ENCODE measurements at regions not wholly inside any gene's neighbourhood (a gene's known extent, or its start where the extent isn't known, plus 50 kb on each side); places are given as distances from the start of the nearest gene placed in this dataset.

- TF ChIP-seq, protein P1, sequence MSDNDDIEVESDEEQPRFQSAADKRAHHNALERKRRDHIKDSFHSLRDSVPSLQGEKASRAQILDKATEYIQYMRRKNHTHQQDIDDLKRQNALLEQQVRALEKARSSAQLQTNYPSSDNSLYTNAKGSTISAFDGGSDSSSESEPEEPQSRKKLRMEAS (IDR thresholded peaks at IDR 0.05; ENCODE audit: low read depth, low read length), result no peak
- TF ChIP-seq MYC (IDR thresholded peaks at IDR 0.05; ENCODE audit: low read depth, low read length), result no peak
- no peak for TF ChIP-seq POLR2A (IDR thresholded peaks at IDR 0.05; ENCODE audit: extremely low read depth, insufficient read length)
- no peak for TF ChIP-seq CTCF (IDR thresholded peaks at IDR 0.05; ENCODE audit: low read depth, low read length)
- DNase-seq (ENCODE audit: low read depth), result no peak
- no peak overlapping the region for H3K4me3 ChIP-seq (ENCODE audit: low read depth, low read length)
Observed at GRCh38 chr10:3848775-3849635, 64.0 kb upstream of the KLF6 start.

GRCh38 chr10:3848005-3848774 lies 63.2 kb upstream of the KLF6 start:
- no peak for DNase-seq (ENCODE audit: low read depth)
- H3K4me3 ChIP-seq (ENCODE audit: low read depth, low read length), result no peak overlapping the region
- TF ChIP-seq, protein P1 (IDR thresholded peaks at IDR 0.05; ENCODE audit: low read depth, low read length), result no peak
- TF ChIP-seq CTCF (IDR thresholded peaks at IDR 0.05; ENCODE audit: low read depth, low read length) (no peak), MYC (IDR thresholded peaks at IDR 0.05; ENCODE audit: low read depth, low read length) (no peak), POLR2A (IDR thresholded peaks at IDR 0.05; ENCODE audit: extremely low read depth, insufficient read length) (no peak)

- no peak for DNase-seq (ENCODE audit: low read depth)
- TF ChIP-seq CTCF (IDR thresholded peaks at IDR 0.05; ENCODE audit: low read depth, low read length) (no peak), POLR2A (IDR thresholded peaks at IDR 0.05; ENCODE audit: extremely low read depth, insufficient read length) (no peak), MYC (IDR thresholded peaks at IDR 0.05; ENCODE audit: low read depth, low read length) (no peak)
- TF ChIP-seq, protein P1 (IDR thresholded peaks at IDR 0.05; ENCODE audit: low read depth, low read length), result no peak
- no peak overlapping the region for H3K4me3 ChIP-seq (ENCODE audit: low read depth, low read length)
Observed at GRCh38 chr10:3846736-3847135, 61.7 kb upstream of the KLF6 start.

GRCh38 chr10:3844491-3845025 lies 59.5 kb upstream of the KLF6 start:
- DNase-seq (ENCODE audit: low read depth), result no peak
- H3K4me3 ChIP-seq (ENCODE audit: low read depth, low read length), result no peak overlapping the region
- TF ChIP-seq, protein P1 (IDR thresholded peaks at IDR 0.05; ENCODE audit: low read depth, low read length), result no peak

DNA sequence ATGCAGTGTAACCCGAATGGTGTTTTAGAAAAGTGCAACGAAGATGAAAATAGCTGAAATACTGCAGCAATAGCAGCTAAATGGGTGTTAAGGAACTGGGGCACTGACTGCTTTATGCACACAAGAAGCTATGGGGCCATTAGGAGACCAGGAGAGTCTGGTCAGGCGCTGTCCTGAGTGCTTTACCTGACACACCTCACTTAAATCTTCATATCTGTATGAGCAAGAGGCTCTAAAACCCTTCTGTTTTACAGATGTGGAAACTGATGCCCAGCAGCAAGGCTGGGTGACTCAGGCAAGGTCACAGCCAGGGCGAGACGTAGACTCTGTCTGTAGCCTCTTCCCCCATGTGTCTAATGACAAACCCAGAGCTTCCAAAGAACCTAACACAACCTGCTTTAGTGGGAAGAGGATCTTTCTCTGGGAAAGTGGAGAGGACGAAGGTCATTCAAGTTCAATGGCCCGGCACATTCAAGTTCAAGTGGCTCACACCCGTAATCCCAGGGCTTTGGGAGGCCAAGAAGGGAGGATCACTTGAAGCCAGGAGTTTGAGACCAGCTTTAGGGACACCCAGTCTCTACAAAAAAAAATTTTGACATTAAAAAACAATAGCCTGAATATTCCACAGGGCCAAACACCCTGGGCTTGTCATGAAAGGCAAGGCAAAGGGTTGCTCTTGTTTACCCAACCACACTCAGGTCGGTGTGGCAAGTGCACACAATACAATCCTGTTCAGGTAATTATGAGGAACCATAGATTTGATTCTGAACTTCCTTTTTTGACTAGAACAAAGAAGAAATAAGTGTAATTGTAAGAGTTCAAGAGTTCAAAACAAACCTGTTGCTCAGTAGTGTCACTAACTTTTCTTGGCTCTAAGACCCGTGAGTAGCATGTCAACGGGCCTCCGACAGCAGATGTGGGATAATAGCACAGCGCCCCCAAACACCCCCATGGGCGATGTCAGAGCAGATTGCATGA lies 53.7 kb upstream of the KLF6 start:
- DNase-seq (ENCODE audit: low read depth), result no peak
- TF ChIP-seq, protein P1 (IDR thresholded peaks at IDR 0.05; ENCODE audit: low read depth, low read length), result no peak
- TF ChIP-seq CTCF (IDR thresholded peaks at IDR 0.05; ENCODE audit: low read depth, low read length) (no peak), MYC (IDR thresholded peaks at IDR 0.05; ENCODE audit: low read depth, low read length) (no peak), POLR2A (IDR thresholded peaks at IDR 0.05; ENCODE audit: extremely low read depth, insufficient read length) (no peak)
- H3K4me3 ChIP-seq (ENCODE audit: low read depth, low read length), result no peak overlapping the region

All from NB4 (cell line).